A673 (cell line): ENCODE measurements at regions not wholly inside any gene's neighbourhood (a gene's known extent, or its start where the extent isn't known, plus 50 kb on each side); places are given as distances from the start of the nearest gene placed in this dataset.

Experiments
- BruUV-seq: library from RNA; stranded (reverse); fragments of 400-500 nt; replicated peaks from 2 replicates; lab custom pipeline; 2021; lab: Mats Ljungman, UMichigan
- CTCF ChIA-PET: fragments of 300-600 bp; sonication (Branson Sonifier 250); formaldehyde crosslinking; loops from one replicate; lab custom pipeline; 2022; ENCODE audit warnings: antibody characterized with exemption; lab: Charles Lee
- POLR2A ChIA-PET: fragments of 300-600 bp; sonication (Branson Sonifier 250); formaldehyde crosslinking; loops from one replicate; lab custom pipeline; 2022; ENCODE audit warnings: antibody characterized with exemption; ENCODE audit not compliant: low non-redundant PET; lab: Charles Lee
- DNase-seq: peaks from one replicate; pipeline ENCODE4 v3.0.0-alpha.2; 2015; ENCODE audit warnings: low spot score
- H3K27ac ChIP-seq: fragments of 200-600 bp; sonication (generic); 2 replicates; pipeline ENCODE4 v1.5.1; 2016; ENCODE audit warnings: mixed run types, low read depth, mild to moderate bottlenecking, mixed read lengths, antibody characterized with exemption, low read length; ENCODE audit not compliant: poor library complexity, severe bottlenecking
- H3K27me3 ChIP-seq: fragments of 200-600 bp; sonication (generic); replicated peaks from 2 replicates; pipeline ENCODE4 v1.6.1; 2017; ENCODE audit warnings: mixed run types, low read depth, mild to moderate bottlenecking, mixed read lengths, antibody characterized with exemption, low read length; ENCODE audit not compliant: insufficient read depth, poor library complexity
- H3K36me3 ChIP-seq: fragments of 200-600 bp; sonication (generic); 2 replicates; pipeline ENCODE4 v1.6.1; 2016; ENCODE audit warnings: mixed run types, mild to moderate bottlenecking, mixed read lengths, antibody characterized with exemption, low read length; ENCODE audit not compliant: insufficient read depth, poor library complexity, severe bottlenecking
- H3K4me1 ChIP-seq: fragments of 200-600 bp; sonication (generic); 2 replicates; pipeline ENCODE4 v1.6.1; 2017; ENCODE audit warnings: mixed run types, mild to moderate bottlenecking, mixed read lengths, antibody characterized with exemption, low read length; ENCODE audit not compliant: insufficient read depth, poor library complexity, severe bottlenecking
- H3K4me3 ChIP-seq: fragments of 200-600 bp; sonication (generic); 2 replicates; pipeline ENCODE4 v1.5.1; 2016; ENCODE audit warnings: low read depth, mixed run types, mild to moderate bottlenecking, mixed read lengths, low read length; ENCODE audit not compliant: poor library complexity, severe bottlenecking
- H3K9me3 ChIP-seq: fragments of 200-600 bp; sonication (generic); 2 replicates; pipeline ENCODE4 v1.6.1; 2016; ENCODE audit warnings: mixed run types, low read depth, mild to moderate bottlenecking, mixed read lengths, antibody characterized with exemption, low read length; ENCODE audit not compliant: poor library complexity, severe bottlenecking
- CTCF ChIP-seq: fragments of 300-800, 200-600 bp; sonication (generic); conservative IDR thresholded peaks from 2 replicates; pipeline ENCODE4 v1.5.1; 2017; ENCODE audit warnings: low read depth, mild to moderate bottlenecking, antibody characterized with exemption, low read length, moderate library complexity, mixed read lengths
- EZH2 ChIP-seq: fragments of 200-600 bp; sonication (generic); IDR thresholded peaks from 2 replicates; pipeline ENCODE4 v1.6.1; 2017; ENCODE audit warnings: borderline replicate concordance, low read depth, mild to moderate bottlenecking, mixed read lengths, antibody characterized with exemption, low read length; ENCODE audit not compliant: poor library complexity, severe bottlenecking
- intact Hi-C: fragments of 100-400 bp; cut with micrococcal nuclease; formaldehyde crosslinking; loops from one replicate; pipeline ENCODE4 v1.10.0; 2022; ENCODE audit not compliant: unreplicated experiment

- no peak for DNase-seq
- BruUV-seq: no TSS peak
- no peak for TF ChIP-seq CTCF
- Histone ChIP-seq H3K9me3 (no peaks in the 10 kb centered on the region), H3K27me3 (no peaks in the 10 kb centered on the region), H3K36me3 (no peaks in the 10 kb centered on the region), H3K4me1 (no peaks in the 10 kb centered on the region), H3K27ac (no peak overlapping the region), H3K4me3 (no peak overlapping the region)
- ChIA-PET POLR2A (no interaction called here), CTCF (no interaction called here)
- intact Hi-C loops: no loop called here
Observed at GRCh38 chr2:48856144-48856543, 100.6 kb upstream of the LHCGR start.

GRCh38 chr2:48855142-48855541, 99.6 kb upstream of the LHCGR start:
- H3K4me3 ChIP-seq: no peak overlapping the region
- intact Hi-C loops: no loop called here
- DNase-seq: no peak
- H3K9me3 ChIP-seq: no peaks in the 10 kb centered on the region
- no peaks in the 10 kb centered on the region for H3K36me3 ChIP-seq
- H3K4me1 ChIP-seq: no peaks in the 10 kb centered on the region
- no peak for TF ChIP-seq EZH2
- no peak for TF ChIP-seq CTCF
- POLR2A ChIA-PET: no interaction called here
- CTCF ChIA-PET: no interaction called here
- BruUV-seq: no TSS peak
- H3K27me3 ChIP-seq: no peaks in the 10 kb centered on the region
- H3K27ac ChIP-seq: no peak overlapping the region

GRCh38 chr2:48854681-48855080, 99.2 kb upstream of the LHCGR start:
- H3K27ac ChIP-seq: no peak overlapping the region
- ChIA-PET CTCF (no interaction called here), POLR2A (no interaction called here)
- no peaks in the 10 kb centered on the region for H3K36me3 ChIP-seq
- no peaks in the 10 kb centered on the region for H3K9me3 ChIP-seq
- TF ChIP-seq CTCF: no peak
- no peak for TF ChIP-seq EZH2
- DNase-seq: no peak
- no peaks in the 10 kb centered on the region for H3K27me3 ChIP-seq
- no peaks in the 10 kb centered on the region for H3K4me1 ChIP-seq
- no peak overlapping the region for H3K4me3 ChIP-seq
- BruUV-seq: no TSS peak
- intact Hi-C loops: no loop called here
